GM06990 (cell line): ENCODE measurements at regions not wholly inside any gene's neighbourhood (a gene's known extent, or its start where the extent isn't known, plus 50 kb on each side); places are given as distances from the start of the nearest gene placed in this dataset.
"Not testable (repeated sequence)": the region's sequence is repeated elsewhere in the genome, so short reads cannot be mapped to it uniquely, and the experiment has no call there.

Experiments used
- DNase-seq: peaks from one replicate; pipeline ENCODE4 v3.0.0-alpha.2; 2011; ENCODE audit not compliant: insufficient read length; ENCODE audit errors: extremely low read depth
- H3K27me3 ChIP-seq: replicated peaks from 2 replicates; pipeline ENCODE4 v1.6.0; 2011; ENCODE audit warnings: low read length; ENCODE audit not compliant: control insufficient read depth, insufficient read depth
- H3K36me3 ChIP-seq: 2 replicates; pipeline ENCODE4 v1.5.1; 2011; ENCODE audit warnings: low read length; ENCODE audit not compliant: control insufficient read depth, insufficient read depth
- H3K4me3 ChIP-seq: replicated peaks from 2 replicates; pipeline ENCODE4 v1.5.1; 2011; ENCODE audit warnings: low read depth, mild to moderate bottlenecking, control low read depth, low read length
- CTCF ChIP-seq: IDR thresholded peaks from 2 replicates; pipeline ENCODE4 v1.5.1; 2011; ENCODE audit warnings: low read length, control low read depth, mild to moderate bottlenecking, inconsistent platforms; ENCODE audit not compliant: insufficient read depth, poor library complexity, severe bottlenecking

- no peak overlapping the region for H3K4me3 ChIP-seq
- H3K36me3 ChIP-seq = no peaks in the 10 kb centered on the region
- DNase-seq = no peak
- H3K27me3 ChIP-seq = no peaks in the 10 kb centered on the region; the same call in 1 of the 2 replicates
- no peak for TF ChIP-seq CTCF
Observed at GRCh38 chr1:30134466-30135217, 588.7 kb downstream of the MATN1 start.

GRCh38 chr1:30133414-30134055 is 589.9 kb downstream of the MATN1 start:
- no peak for TF ChIP-seq CTCF
- no peaks in the 10 kb centered on the region for H3K36me3 ChIP-seq
- H3K27me3 ChIP-seq = no peaks in the 10 kb centered on the region; the same call in 1 of the 2 replicates
- no peak for DNase-seq
- H3K4me3 ChIP-seq = no peak overlapping the region

- Histone ChIP-seq H3K4me3 (no peak overlapping the region), H3K36me3 (no peaks in the 10 kb centered on the region), H3K27me3 (no peaks in the 10 kb centered on the region; the same call in 1 of the 2 replicates)
- no peak for DNase-seq
- no peak for TF ChIP-seq CTCF
Observed at GRCh38 chr1:30132602-30133286, 590.6 kb downstream of the MATN1 start.

GRCh38 chr1:30130566-30130965 is 592.8 kb downstream of the MATN1 start:
- not testable (repeated sequence) for DNase-seq, H3K27me3 ChIP-seq, H3K4me3 ChIP-seq, H3K36me3 ChIP-seq

GRCh38 chr1:30130099-30130498 is 593.3 kb downstream of the MATN1 start:
- TF ChIP-seq CTCF = no peak

GRCh38 chr1:30129421-30130055 is 593.8 kb downstream of the MATN1 start:
- H3K27me3 ChIP-seq = no peaks in the 10 kb centered on the region; the same call in 1 of the 2 replicates
- no peaks in the 10 kb centered on the region for H3K36me3 ChIP-seq
- DNase-seq = no peak
- no peak for TF ChIP-seq CTCF
- no peak overlapping the region for H3K4me3 ChIP-seq

More at GRCh38 chr1:30130099-30130498, 593.3 kb downstream of the MATN1 start:
- Histone ChIP-seq H3K4me3 (no peak overlapping the region), H3K27me3 (no peaks in the 10 kb centered on the region; the same call in 1 of the 2 replicates), H3K36me3 (no peaks in the 10 kb centered on the region)
- DNase-seq = no peak
